ENCODE measurements at regions not wholly inside any gene's neighbourhood (a gene's known extent, or its start where the extent isn't known, plus 50 kb on each side); places are given as distances from the start of the nearest gene placed in this dataset.
A peak's percentile ranks its signal among the peaks of the same experiment; 100 is the strongest.

DNA sequence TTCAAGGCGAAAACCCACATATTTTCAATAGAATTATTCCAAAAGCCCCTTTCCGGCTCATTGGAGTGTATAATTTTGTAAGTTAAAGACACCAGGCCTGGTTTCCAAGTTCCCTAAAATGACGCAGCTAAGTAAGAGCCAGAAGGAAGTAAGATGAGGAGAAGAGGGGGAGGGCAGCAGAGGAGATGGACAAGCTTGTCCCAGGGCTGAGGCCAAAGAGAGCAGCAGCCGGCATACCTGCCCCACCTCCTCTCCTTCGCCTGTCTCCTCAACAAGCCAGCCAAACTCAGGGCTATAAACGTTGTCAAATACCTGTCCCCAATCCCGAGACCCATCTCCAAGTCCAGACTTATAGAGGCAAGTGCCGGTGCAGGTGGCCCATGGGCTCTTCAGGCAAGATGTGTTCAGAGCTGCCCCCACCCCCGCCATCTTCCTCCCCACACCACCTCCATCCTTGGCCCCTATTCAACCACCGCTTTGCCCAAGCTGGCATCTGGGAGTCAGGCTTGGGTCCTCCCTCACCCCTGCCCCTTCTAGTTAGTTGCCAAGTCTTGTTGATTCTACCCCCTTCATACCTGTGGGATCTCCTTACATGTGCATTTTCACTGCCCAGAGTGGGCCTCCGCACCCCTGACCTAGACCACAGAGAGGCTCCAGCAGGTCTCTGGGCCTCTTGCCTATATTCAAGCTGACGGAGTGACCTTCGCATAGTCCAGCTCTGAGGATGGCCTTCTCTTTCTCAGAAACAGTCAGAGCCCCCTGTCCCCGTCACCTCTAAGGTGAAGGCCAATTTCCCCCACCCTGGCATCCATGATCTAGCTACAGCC lies 75.7 kb upstream of the SIRPA start:
- Mint-ChIP-seq H3K9me3 (ENCODE audit: unreplicated experiment) (no peaks in the 10 kb centered on the region), H3K36me3 (ENCODE audit: insufficient read depth, unreplicated experiment) (no peaks in the 10 kb centered on the region), H3K4me3 (ENCODE audit: unreplicated experiment) (no peak overlapping the region), H3K27me3 (ENCODE audit: insufficient read depth, unreplicated experiment) (no peaks in the 10 kb centered on the region), H3K27ac (ENCODE audit: unreplicated experiment) (no peak overlapping the region), H3K4me1 (ENCODE audit: low read depth, unreplicated experiment) (no peaks in the 10 kb centered on the region)
- no peak overlapping the region for H3K4me3 ChIP-seq (ENCODE audit: low read depth, low read length)
- no peaks in the 10 kb centered on the region for H3K4me1 ChIP-seq
- TF ChIP-seq, protein P1, sequence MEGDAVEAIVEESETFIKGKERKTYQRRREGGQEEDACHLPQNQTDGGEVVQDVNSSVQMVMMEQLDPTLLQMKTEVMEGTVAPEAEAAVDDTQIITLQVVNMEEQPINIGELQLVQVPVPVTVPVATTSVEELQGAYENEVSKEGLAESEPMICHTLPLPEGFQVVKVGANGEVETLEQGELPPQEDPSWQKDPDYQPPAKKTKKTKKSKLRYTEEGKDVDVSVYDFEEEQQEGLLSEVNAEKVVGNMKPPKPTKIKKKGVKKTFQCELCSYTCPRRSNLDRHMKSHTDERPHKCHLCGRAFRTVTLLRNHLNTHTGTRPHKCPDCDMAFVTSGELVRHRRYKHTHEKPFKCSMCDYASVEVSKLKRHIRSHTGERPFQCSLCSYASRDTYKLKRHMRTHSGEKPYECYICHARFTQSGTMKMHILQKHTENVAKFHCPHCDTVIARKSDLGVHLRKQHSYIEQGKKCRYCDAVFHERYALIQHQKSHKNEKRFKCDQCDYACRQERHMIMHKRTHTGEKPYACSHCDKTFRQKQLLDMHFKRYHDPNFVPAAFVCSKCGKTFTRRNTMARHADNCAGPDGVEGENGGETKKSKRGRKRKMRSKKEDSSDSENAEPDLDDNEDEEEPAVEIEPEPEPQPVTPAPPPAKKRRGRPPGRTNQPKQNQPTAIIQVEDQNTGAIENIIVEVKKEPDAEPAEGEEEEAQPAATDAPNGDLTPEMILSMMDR (IDR thresholded peaks at IDR 0.05; ENCODE audit: insufficient read depth in 1 of 2, low read depth in 1 of 2, low read length in 1 of 2, severe bottlenecking in 1 of 2, unreplicated experiment in 1 of 2) = no peak
- no peaks in the 10 kb centered on the region for H3K27me3 ChIP-seq (replicated peaks; ENCODE audit: control insufficient read depth, insufficient read depth, low read length)
- ChIA-PET CTCF (no interaction called here), POLR2A (no interaction called here)
- peak in 1 of 2 experiments; percentile 16 for DNase-seq
- no TSS peak for BruUV-seq (replicated peaks)
- H3K9me3 ChIP-seq = peaks cover 8% of the 10 kb centered on the region; the same call in 1 of the 2 replicates
- intact Hi-C loops (cut with micrococcal nuclease; ENCODE audit: unreplicated experiment) = no loop called here
- no peaks in the 10 kb centered on the region for H3K36me3 ChIP-seq (ENCODE audit: control insufficient read depth, insufficient read depth, low read length)

- Mint-ChIP-seq H3K27me3 (ENCODE audit: insufficient read depth, unreplicated experiment) (no peaks in the 10 kb centered on the region), H3K4me1 (ENCODE audit: low read depth, unreplicated experiment) (no peaks in the 10 kb centered on the region), H3K27ac (ENCODE audit: unreplicated experiment) (no peak overlapping the region), H3K36me3 (ENCODE audit: insufficient read depth, unreplicated experiment) (no peaks in the 10 kb centered on the region), H3K9me3 (ENCODE audit: unreplicated experiment) (no peaks in the 10 kb centered on the region), H3K4me3 (ENCODE audit: unreplicated experiment) (no peak overlapping the region)
- Histone ChIP-seq H3K9me3 (peaks cover 8% of the 10 kb centered on the region; the same call in 1 of the 2 replicates), H3K36me3 (ENCODE audit: control insufficient read depth, insufficient read depth, low read length) (no peaks in the 10 kb centered on the region), H3K4me1 (no peaks in the 10 kb centered on the region), H3K4me3 (ENCODE audit: low read depth, low read length) (no peak overlapping the region), H3K27me3 (replicated peaks; ENCODE audit: control insufficient read depth, insufficient read depth, low read length) (no peaks in the 10 kb centered on the region)
- TF ChIP-seq, protein P1 (IDR thresholded peaks at IDR 0.05; ENCODE audit: insufficient read depth in 1 of 2, low read depth in 1 of 2, low read length in 1 of 2, severe bottlenecking in 1 of 2, unreplicated experiment in 1 of 2) = no peak
- DNase-seq = no peak
- POLR2A ChIA-PET = no interaction called here
- CTCF ChIA-PET = no interaction called here
- BruUV-seq (replicated peaks) = no TSS peak
- intact Hi-C loops (cut with micrococcal nuclease; ENCODE audit: unreplicated experiment) = no loop called here
Observed at GRCh38 chr20:1818895-1819294, 76.3 kb upstream of the SIRPA start.

- H3K4me1 ChIP-seq = no peaks in the 10 kb centered on the region
- POLR2A ChIA-PET = no interaction called here
- CTCF ChIA-PET = no interaction called here
- Mint-ChIP-seq H3K9me3 (ENCODE audit: unreplicated experiment) (no peaks in the 10 kb centered on the region), H3K27ac (ENCODE audit: unreplicated experiment) (no peak overlapping the region), H3K27me3 (ENCODE audit: insufficient read depth, unreplicated experiment) (no peaks in the 10 kb centered on the region), H3K4me3 (ENCODE audit: unreplicated experiment) (no peak overlapping the region), H3K36me3 (ENCODE audit: insufficient read depth, unreplicated experiment) (no peaks in the 10 kb centered on the region), H3K4me1 (ENCODE audit: low read depth, unreplicated experiment) (no peaks in the 10 kb centered on the region)
- H3K9me3 ChIP-seq = peaks cover 8% of the 10 kb centered on the region; the same call in 1 of the 2 replicates
- no TSS peak for BruUV-seq (replicated peaks)
- H3K36me3 ChIP-seq (ENCODE audit: control insufficient read depth, insufficient read depth, low read length) = no peaks in the 10 kb centered on the region
- no peaks in the 10 kb centered on the region for H3K27me3 ChIP-seq (replicated peaks; ENCODE audit: control insufficient read depth, insufficient read depth, low read length)
- no peak for DNase-seq
- intact Hi-C loops (cut with micrococcal nuclease; ENCODE audit: unreplicated experiment) = no loop called here
- H3K4me3 ChIP-seq (ENCODE audit: low read depth, low read length) = no peak overlapping the region
- TF ChIP-seq, protein P1 (IDR thresholded peaks at IDR 0.05; ENCODE audit: insufficient read depth in 1 of 2, low read depth in 1 of 2, low read length in 1 of 2, severe bottlenecking in 1 of 2, unreplicated experiment in 1 of 2) = no peak
Observed at GRCh38 chr20:1818247-1818840, 76.9 kb upstream of the SIRPA start.
